Islet of Langerhans (tissue), 1 donor: ENCODE measurements at regions not wholly inside any gene's neighbourhood (a gene's known extent, or its start where the extent isn't known, plus 50 kb on each side); places are given as distances from the start of the nearest gene placed in this dataset.
A peak's percentile ranks its signal among the peaks of the same experiment; 100 is the strongest.

ENCODE experiments used
- FAIRE-seq: peaks from one replicate; lab custom pipeline; 2011; peaks lifted over from hg19 to GRCh38; lab: Jason Lieb, UNC

DNA sequence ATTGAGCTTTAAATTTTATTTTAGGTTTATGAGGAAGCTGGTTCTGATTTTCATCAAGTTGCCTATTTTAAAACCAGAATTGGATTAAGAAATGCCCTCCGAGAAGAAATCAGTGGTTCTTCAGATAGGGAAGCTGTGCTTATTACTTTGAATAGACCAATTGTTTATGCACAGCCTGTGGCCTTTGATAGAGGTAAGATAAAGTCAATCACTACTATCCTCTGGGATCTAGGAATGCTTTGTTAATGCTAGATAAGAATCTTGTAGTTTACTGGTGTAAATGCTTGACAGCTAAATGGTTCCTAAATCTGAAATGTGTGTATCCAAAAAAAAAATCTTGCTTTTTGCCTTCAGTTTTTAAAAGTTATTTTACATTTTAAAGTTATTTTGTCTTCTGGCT is 73.0 kb upstream of the ADAD1 start:
- FAIRE-seq, result peak; percentile 21

DNA sequence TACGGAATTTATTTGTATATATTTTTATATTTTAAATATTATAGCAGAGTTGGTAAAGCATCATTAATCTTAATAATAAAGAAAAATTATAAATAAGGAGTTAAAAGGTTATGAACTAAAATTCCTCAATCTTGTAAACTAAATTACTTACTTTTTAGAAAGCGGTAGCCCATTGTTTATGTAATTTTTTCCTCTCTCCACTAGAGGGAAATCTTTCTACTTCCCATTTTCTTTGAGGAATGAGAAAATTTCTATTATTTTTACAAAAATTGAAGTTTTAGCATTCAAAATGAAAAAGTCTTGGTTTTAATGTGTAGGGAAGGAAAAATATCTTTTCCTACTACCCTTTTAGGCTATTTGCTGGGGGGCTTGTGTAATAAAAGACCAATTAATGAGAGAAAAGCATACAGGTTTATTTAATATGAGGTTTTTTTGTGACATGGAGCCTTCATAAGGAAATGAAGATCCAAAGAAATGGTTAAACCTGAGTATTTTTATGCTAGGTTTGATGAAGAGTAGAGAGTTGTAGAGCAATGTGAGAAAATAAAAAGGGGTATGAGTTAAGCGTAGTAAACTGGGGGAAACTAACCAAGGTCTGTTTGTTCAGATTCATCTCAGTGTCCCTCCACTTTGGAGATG is 68.7 kb upstream of the ADAD1 start:
- peak; percentile 98 for FAIRE-seq

DNA sequence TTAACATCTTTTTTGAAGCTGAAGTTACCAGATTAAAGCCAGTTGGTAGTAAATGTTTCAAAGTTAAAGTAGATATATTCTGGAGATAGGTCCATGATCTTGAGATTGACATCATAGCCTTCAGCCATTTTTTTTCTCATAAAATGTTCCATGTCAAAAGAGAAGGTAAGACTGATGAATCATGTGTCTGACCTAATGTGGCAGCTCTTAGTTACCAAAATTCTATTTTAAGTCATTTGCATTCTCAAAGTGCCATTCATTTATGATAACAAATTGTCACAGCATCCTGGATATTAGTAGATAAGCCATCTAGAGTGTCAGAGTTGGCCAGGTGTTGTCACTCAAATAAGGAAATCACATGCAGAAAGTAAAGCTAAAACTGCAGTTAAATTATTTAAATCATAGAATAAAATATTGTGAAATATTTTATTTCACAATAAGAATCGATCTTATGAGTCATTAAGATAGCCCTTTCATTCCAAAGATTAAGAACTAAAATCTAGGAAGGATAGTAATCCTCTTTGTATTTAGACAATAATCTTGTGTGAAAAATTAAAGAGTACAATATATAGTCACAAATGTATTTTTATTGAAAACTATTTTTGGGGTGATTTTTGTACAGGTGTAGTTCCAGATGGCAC is 65.7 kb upstream of the ADAD1 start:
- no peak for FAIRE-seq

DNA sequence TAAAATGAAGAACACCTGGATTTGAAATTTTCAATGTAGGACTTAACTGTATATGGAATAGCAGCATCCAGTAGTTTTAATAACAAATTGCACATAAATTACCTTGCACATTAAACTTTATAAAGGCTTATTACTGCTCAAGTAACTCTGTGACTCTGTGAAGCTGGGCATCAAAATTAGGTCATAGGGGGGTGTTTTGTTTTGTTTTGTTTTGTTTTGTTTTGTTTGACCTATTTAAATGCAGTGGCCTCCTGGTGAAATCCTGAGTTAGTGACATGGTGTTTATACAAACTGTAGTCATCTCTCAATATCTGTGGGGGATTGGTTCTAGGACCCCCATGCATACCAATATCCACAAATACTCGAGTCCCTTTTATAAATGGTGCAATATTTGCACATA is 51.9 kb upstream of the ADAD1 start:
- FAIRE-seq, result peak; percentile 17

DNA sequence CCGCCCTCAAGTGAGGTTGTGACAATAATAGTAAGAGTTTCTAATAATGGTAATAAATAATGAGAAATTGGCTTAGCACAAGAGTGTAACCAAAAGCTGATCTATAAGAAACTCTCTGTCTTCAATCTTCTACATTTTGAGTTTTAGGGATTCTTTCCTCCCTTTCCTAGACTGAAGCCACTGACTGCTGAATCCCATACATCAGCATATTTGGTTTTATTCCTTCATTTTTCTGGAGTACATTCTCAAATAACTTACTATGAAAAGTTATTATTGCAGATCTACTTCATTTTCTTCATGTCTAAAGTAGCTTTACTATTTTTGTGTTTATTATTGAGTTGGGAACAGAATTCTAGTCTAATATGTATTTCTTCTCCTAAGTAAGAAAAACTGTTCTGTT is 49.9 kb upstream of the ADAD1 start:
- no peak for FAIRE-seq
